HG02981 (cell line): ENCODE measurements at regions not wholly inside any gene's neighbourhood (a gene's known extent, or its start where the extent isn't known, plus 50 kb on each side); places are given as distances from the start of the nearest gene placed in this dataset.

Experiments
- ATAC-seq: cut with Tn5 transposase; IDR thresholded peaks from one replicate; pipeline ENCODE4 v1.9.1; 2021; ENCODE audit warnings: mild to moderate bottlenecking, moderate library complexity; ENCODE audit not compliant: unreplicated experiment

DNA sequence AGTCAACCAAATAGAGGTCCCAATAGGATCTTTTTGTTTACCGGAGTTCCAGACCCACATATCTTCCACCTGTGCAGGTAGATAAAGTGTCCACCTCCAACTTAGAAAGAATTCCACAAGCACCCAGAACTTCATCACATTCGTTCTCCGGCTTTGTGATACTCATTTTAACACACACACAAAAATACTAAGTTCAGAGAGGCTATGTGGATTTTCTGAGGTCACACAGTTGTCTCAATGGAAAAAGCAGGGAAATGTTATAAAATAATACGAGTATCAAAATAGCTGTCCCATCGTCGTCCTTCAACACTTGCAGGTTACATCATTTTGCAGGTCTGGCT, 137.5 kb downstream of the TMCO5A start:
- ATAC-seq, result no peak

DNA sequence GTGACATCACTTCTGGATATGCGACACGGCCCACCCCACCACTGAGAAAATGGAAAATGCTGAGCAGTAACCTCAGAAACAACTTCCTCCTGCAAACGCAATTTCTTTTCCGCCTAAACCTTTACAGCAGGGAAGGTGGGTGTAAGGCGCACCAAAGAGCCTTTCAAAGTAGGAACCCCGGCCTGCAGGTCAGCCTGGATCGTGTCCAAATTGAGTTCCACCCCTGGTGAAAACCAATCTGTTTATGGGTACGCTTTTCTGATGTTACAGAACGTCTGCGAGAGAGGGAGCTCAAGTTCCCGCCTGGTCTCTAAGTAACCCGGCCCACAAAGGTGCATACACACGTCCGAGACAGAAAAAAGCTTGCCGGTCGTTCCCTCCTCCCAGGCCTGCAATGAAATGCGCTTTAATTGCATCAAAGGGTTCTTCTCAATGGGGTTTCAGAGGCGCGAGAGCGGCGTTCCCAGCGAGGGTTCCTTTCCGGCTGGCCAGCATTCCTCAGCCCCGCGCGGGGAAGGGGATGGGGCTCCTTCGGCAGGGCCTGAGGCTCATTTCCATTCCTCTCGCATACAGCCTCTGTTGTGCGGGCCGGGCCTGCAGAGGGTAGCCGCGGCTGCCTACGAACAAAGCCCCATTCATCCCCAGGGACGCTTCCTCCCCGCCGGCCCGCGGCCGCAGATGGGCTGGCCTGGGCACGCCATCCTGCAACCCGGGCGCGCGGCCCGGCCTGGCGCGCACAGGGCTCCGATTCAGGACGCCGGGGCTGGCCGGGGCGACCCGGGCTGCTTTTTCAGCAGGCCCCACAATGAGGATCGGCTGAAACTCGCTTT, 138.1 kb downstream of the TMCO5A start:
- peak; percentile 50 for ATAC-seq

DNA sequence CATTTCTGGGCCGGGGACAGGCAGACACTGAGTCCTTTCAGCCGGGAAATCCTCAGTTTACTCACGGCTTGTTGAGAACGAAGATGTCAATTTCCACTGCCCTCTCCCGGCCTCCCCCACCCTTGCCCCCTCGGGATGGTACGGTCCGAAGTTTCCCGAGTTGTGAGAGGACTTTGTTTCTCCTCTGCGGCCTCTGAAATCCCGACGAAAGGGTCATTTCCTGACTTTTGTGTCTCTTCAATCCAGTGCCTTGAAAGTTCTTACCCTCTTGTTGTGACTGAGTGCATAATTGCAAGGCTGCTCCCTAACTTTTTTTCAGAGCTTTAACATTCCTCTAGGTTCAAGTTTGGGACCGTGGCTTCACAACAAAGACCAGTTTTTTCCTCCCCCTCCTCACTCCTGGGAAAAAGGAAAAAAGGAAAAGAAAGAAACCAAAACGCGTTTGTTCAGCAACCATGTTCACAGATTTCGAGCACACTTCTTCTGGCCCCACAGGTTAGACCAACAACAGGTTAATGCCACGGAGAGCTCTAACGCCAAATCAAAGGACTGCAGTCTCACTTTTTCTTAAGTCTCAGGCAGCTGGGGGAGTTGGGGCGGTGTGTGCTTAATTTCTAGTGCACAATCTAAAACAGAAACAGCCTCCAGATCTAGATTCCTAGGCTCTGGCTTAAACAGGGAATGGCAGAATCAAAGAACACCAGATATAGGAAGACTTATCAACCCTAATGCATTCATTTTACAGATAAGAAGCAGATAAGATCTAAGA, 138.9 kb downstream of the TMCO5A start:
- no peak for ATAC-seq

DNA sequence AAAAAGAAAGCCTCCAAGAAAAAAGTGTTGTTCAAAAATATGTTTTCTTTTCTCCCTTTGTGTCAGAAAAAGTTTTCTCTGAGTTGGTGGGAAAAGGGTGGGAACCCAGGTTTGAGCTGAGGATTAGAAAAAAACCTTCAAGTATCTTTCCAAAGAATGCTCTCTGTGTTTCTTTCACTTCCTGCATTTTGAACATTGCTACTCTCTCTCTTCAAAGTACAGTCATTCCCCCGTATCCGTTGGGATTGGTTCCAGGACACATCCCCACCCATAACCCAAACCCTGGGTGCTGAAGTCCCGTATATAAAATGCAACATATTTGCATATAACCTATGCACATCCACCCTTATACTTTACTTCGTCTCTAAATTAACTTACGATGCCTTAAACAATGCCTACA, 139.6 kb downstream of the TMCO5A start:
- no peak for ATAC-seq

DNA sequence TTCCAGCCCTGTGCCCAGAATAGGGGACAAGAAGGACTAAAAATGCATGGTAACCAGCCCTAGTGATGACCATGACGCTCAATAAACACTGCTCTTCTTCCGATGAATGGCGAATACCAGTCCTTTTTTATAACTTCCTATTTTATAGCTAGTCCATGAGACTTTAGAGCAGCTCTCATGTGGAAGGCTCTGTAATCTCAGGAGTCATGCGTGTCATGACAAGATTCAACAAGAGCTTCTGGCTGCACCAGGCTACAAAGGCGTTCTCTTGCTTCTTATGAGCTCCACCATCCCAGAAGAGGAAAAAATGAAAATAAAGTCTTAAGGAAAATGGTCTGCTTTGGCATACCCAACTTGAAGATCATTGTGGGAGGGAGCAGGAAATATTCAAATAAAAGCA, 141.0 kb downstream of the TMCO5A start:
- no peak for ATAC-seq

DNA sequence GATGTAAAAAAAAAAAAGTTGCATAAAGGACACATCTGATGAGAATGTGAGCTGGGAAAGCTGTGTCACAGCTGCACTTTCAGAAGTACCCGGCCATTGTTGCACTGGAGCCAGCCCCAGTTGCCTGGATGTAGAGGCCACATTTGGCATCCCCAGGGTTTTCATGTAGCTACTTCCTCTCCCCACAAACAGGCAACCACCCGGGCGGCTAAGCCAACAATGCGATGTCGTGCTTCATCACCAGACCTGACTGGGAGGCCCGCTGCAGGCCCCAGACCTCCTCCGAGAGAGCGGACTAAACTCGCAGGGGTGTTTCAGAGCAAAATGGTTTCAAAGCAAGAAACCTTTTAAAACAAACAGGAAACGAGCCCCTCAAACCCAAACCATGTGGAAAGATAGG, 142.3 kb downstream of the TMCO5A start:
- no peak for ATAC-seq

DNA sequence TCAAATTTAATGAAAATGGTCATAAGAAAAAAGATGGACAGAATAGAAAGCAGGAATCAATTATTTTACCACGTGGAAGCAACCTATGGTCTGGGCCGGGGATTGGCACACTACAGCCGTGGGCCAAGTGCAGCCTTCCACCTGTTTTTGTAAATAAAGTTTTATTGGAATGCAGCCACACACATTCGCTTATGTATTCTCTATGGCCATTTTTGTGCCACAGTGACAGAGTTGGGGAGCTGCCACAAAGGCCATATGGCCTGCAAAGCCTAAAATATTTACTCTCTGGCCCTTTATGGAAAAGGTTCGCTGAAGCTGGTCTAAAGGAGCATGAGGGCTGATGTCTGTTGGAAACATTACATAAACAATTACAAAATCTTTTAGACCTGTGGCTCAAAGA, 144.8 kb downstream of the TMCO5A start:
- ATAC-seq, result no peak

DNA sequence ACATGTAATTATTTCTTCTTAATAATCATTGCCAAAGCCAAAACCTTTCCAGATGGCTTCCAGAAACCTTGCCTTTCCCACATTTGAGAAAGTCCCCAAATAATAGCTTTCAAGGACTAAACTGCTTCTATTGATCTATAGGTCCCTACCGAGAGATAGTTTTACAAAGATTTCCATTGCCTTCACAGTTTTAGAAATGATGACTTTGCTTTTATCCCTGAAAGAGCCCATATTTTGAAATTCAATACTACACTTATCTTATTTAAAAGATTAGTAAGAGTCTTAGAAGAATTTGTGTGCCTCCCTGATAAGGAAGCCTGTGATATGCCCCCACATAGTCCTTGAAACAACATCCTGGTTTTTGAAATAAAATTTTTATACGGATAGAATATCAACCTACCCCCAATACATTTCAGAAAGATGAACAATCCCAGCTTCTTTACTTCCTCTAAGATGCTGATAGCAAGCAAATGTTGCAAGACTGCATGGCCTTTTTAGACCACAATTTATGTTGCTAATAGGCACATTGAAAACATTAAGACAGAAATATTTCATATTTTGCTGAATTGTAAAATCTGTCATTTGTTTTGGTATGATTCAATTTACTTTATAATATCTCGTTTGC, 146.3 kb downstream of the TMCO5A start:
- ATAC-seq, result no peak

DNA sequence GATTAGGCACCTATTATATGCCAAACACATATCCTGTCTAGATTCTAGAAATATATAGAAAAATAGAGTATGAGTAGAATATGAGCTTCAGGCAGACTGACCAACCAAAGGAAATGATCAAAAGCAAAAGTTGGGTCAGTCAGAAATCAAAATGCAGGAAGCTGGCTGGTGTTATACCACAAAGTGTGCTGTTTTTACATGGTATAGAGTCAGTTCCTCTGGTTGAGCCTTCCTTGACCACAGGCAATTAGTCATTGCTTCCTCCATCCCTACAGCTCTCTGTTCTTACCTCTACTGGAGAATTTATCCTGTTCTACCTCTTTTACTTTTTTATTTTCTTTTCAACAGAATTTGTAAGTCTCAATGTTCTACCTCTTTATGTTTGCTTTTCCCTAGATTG, 149.8 kb downstream of the TMCO5A start:
- peak; percentile 51 for ATAC-seq

DNA sequence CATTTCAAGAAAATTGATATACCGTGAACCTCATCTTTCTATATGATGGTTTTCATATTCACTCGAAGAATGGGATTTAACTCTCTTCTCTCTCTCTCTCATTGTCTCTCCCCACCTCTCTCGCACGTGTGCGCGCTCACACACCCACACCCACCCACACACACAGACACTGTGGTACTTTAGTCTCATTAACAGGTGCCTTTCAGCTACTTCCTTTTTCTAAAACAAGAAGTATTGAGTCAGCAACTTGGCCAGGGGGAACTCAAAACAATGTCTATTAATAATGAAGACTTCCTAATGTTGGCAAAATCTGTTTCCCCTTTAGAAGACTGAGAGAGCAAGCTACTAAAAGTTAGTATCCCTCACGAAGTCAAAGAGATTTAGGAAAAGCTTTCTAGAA, 150.7 kb downstream of the TMCO5A start:
- peak; percentile 70 for ATAC-seq

DNA sequence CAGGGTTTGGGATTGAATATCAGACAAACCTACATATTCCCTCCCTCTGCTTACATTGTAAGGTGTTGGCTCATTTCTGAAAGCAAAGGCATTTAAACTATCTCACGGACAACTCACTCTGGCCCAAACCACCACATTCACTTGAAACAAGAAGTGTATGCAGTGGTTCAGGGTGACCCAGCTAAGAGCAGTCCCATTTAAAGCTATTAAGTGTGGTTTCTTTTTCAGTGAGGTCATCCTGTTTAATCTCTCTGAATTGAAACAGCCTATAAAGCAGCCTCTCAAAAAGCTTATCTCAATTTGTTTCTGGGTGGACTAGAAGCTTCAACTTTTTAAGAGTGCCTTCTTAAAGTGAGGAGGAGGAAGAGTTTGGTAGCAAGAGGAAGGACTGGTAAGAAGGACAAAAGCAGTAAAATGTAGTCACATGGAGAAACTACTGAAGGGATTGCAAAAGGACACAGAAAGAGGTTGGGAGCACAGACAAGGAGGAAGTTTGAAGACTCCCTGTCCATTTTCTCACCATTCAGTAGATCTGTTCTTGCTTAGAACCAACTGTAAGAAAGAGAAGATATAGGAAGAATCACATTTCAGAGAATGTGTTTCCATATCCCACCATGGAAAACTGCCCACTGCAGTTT, 151.6 kb downstream of the TMCO5A start:
- no peak for ATAC-seq

DNA sequence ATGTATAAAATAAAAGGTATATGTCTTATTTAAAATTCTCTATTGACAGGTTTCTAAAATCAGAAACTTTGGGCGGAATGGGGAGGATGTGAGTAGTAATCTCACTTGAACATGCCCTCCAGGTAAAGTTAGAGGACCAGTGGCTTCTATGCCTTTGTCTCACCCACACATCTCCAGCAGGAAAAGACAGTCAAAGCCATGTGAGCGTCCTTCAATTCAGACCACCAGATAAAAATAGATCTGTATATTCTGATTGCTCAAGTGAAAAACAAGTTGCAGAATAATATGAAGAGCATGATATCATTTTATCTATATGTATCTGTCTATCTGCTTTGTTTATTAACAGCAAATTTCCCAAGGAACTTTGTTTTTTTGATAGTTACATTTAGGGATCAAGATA, 152.2 kb downstream of the TMCO5A start:
- no peak for ATAC-seq

DNA sequence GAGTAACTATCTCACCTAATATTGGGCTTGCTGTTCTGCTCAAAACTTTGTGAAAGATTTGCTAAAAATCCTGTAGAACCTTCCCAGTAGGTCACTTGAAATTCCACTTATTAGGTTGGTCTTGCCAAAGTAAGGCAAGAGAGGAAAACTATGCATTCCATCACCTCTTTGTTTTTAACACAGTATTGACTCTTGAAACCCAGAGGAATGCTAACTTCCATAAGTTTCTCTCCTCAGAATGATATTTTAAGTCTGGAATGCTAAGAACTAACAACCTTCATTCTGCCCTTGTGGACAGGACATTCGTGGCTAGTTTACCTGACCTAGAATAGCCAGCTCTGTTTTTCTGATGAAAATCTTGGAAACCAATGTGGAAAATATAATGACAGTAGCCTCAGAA, 154.5 kb downstream of the TMCO5A start:
- no peak for ATAC-seq

DNA sequence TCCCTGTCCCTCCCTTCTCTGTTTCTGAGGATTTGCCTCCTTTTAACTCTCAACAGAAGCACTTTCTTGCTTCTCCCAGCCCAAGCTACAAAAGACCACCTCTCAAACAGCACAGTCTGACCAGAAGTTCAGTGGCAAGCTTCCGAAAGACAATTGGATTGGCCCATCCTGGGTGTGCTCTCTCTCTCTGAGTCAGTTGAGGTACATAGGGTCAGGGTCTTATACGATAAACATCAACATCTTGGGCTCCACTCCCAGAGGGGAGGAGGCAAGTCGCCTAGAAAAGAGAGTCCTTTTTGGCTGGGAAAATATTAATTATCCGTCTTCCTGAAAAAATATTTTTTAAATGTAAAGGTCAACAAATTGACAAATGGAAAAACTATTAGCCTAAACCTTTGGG, 155.8 kb downstream of the TMCO5A start:
- no peak for ATAC-seq

DNA sequence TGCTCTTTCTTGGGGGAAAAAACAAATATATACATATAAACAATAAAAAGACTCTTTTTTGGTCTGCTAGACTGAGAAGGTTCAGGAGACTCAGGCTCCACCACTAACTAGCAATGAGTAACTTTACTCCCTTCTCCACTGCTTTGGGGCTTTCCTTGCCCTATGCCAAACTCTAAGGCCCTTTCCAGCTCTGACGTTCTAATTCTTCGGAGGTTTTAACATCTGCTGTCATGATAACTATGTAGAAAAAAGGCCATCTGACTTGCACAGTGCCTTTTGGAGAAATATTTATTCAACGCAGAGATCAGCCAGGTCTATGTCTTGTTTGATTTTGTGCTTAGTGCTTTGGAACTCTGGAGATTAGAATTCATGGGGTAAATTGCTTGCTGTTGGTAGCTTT, 156.2 kb downstream of the TMCO5A start:
- ATAC-seq, result no peak

DNA sequence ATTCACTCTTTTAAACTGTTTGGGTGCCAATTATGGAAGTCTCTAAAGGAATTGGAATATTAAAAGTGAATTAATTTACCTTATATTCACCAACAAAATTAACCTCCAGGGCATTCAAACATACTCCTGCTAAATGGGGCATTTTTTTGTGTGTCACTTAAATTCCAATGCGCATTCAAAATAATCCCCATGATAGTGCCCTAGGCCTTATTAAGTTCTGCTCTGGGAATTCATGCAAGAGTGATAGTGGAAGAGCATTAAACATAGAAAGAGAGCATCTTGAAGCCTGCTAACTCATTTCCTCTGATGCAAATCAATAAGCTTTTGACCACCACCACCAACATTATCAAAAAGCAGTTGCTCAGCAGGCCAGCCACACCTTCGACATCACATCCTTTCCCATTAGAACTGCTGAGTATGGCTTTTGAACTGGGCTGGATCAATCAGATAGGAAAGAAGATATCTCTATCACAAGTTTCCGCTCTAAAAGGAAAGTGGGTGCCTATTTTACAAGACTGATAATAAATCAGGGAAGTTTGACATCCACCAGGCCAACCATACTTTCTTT, 156.7 kb downstream of the TMCO5A start:
- no peak for ATAC-seq

DNA sequence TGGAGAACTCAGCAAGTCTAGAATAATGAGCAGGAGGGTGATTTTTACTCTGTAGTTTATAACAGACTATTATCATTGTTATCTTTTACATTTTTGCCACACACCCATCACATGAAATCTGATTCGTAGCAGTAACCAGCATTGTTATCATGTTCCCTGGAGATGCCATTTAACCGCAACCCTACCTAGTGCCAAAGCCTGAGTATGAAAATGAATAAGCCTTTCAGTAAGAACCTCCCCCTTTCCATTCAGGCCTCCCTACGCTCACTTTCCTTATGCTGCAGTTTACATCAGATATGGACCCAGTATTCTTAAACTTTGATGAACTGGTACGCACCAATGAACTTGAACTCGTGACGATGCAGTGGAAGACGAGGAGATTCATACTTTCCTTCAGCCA, 158.7 kb upstream of the SPRED1 start:
- no peak for ATAC-seq

DNA sequence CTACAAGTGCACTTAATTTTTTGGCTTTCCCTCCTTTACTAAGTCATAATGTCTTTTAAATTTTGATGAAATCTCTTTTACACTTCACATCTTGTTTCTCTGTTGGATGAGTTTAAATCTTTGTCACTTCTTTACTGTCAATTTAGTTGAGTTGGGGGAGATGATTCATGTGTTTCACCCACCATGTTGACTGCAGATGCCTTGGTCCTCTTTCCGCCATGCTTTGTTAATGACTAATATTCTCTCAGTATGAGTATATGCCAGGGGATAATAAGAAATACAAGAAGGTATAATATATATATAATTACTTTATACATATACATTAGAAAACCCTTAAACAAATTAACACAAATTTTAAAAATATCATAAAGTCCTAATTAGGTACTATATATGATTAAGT, 149.7 kb upstream of the SPRED1 start:
- ATAC-seq, result no peak

DNA sequence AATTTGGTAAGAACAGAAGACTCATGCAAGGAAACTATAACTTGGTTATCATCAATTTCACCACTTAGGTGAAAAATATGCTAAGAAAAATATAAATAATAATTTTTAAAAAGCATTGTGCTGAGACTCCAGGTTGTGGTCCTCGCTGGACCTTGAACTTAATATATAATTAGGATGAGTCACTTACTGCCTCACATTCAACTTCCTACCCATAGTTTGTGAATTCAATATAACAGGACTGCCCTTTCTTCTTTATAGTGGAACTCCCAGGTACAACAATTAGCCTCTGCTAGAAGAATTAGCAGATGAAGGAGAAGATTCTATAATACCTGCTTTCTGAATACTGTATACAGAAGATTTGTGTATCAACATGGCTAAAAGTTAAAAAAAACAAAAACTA, 149.1 kb upstream of the SPRED1 start:
- no peak for ATAC-seq

DNA sequence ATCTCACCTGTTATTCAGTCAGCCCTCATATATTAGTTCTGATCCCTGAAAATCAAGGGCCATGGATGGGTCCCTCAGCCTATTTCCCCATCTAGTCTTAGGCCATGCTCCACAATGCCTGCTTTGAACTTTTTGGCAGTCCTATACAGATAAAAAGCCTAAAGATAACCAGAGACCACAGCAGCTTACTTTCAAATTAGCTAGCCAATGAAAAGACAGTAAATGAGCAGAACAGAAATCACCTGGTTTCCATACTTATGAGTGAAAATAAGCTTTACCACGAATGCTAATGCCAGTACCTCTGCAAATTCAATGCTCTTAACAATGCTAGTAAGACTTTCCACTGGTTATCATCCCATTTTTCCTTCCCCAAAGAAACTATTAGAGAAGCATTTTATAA, 141.6 kb upstream of the SPRED1 start:
- ATAC-seq, result no peak

DNA sequence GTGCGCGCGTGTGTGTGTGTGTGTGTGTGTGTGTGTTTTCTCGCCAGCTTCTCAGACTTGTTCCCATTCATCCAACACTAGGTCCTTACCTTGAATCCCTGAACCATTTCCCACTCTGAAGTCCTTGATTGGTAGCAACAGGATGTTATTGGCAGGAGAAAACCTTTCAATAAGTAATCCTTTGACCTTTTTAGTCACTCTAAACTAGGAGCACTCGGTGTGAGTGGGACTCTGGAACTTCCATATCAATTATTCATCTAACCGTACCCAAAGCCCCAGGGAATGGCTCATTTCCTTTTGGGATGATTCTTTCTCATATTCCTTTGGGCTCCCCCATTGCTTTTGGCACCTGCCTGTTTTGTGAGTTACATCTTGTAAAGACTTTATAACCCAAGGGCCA, 140.2 kb upstream of the SPRED1 start:
- no peak for ATAC-seq
